ENCODE measurements at regions not wholly inside any gene's neighbourhood (a gene's known extent, or its start where the extent isn't known, plus 50 kb on each side); places are given as distances from the start of the nearest gene placed in this dataset.

- TF ChIP-seq CTCF (IDR thresholded peaks at IDR 0.05) = no peak
- no peak for TF ChIP-seq EP300 (IDR thresholded peaks at IDR 0.05)
- TF ChIP-seq POLR2A (IDR thresholded peaks at IDR 0.05) = no peak
- TF ChIP-seq POLR2AphosphoS5 (IDR thresholded peaks at IDR 0.05) = no peak
These were observed 73.0 kb upstream of the RAI14 start for GRCh38 chr5:34583167-34583566.

All from suprapubic skin (tissue), 4 donors.